GM12865 (cell line): ENCODE measurements at regions not wholly inside any gene's neighbourhood (a gene's known extent, or its start where the extent isn't known, plus 50 kb on each side); places are given as distances from the start of the nearest gene placed in this dataset.
"Not testable (repeated sequence)": the region's sequence is repeated elsewhere in the genome, so short reads cannot be mapped to it uniquely, and the experiment has no call there.

Experiments used
- DNase-seq: peaks from one replicate; pipeline ENCODE4 v3.0.0; 2010; ENCODE audit warnings: low read depth
- H3K4me3 ChIP-seq: 2 replicates; pipeline ENCODE4 v1.5.1; 2011; ENCODE audit warnings: mild to moderate bottlenecking, low read depth, low read length, control low read depth
- TF ChIP-seq, protein P1 (sequence below): IDR thresholded peaks from 2 replicates; pipeline ENCODE4 v1.5.1; 2011; ENCODE audit warnings: low read length, control low read depth, low read depth, inconsistent platforms; ENCODE audit not compliant: insufficient read depth; ENCODE audit errors: missing control alignments

DNA sequence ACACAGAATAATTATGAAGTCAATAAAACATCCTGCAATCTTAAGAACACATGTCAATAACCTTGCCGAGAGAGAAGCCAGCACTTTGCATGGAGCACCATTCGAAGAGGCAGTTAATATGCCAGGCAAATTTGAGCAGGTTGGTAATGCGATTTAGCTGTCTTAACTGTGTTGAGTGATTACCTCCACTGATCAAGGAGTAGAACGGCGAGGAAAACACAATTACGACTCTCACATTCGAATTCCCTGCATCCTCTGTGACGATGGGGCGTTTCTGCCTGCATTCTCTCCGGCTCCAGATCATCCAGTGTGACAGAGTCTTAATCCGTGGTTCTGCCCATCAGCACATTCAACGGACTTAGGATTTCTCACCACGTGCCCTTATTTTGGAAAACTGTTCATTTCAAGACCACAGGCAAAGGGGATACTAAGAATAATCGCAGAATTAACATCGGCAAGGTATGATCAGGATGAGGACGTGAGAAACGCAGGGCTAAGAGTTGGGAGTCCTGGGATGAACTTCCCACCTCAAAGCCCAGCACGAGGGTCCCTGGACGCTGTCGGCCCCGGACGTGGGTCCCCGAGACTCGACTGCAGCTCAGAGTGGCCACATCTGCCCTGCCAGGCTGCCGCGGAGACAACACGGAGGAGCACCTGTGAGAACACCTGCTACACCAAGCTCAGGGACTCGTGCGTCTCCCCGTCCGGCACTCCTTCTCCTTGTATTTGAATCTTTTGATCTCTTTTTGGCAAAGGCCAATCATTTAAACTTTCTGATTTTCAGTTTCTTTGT, 499.2 kb upstream of the SALL3 start:
- no peak overlapping the region for H3K4me3 ChIP-seq
- no peak for DNase-seq
- TF ChIP-seq, protein P1, sequence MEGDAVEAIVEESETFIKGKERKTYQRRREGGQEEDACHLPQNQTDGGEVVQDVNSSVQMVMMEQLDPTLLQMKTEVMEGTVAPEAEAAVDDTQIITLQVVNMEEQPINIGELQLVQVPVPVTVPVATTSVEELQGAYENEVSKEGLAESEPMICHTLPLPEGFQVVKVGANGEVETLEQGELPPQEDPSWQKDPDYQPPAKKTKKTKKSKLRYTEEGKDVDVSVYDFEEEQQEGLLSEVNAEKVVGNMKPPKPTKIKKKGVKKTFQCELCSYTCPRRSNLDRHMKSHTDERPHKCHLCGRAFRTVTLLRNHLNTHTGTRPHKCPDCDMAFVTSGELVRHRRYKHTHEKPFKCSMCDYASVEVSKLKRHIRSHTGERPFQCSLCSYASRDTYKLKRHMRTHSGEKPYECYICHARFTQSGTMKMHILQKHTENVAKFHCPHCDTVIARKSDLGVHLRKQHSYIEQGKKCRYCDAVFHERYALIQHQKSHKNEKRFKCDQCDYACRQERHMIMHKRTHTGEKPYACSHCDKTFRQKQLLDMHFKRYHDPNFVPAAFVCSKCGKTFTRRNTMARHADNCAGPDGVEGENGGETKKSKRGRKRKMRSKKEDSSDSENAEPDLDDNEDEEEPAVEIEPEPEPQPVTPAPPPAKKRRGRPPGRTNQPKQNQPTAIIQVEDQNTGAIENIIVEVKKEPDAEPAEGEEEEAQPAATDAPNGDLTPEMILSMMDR = no peak

DNA sequence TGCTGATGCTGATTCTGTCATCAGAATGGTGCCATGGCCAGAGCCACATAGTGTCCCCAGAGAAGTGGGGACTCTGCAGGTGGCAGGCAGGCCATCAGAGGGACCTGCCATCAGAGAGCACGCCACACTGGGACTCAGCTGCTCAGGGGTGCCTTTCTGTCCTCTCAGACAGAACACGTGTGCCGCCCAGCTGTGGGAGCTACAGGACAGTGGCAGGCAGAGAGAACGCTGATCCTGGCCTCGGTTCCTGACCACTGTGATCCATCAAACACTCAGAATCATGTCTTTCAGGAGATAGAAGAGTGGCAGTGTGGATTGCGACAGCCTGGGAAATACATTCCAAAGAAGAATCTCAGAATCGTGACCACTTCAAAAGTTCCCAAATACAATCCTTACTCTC, 497.2 kb upstream of the SALL3 start:
- H3K4me3 ChIP-seq = no peak overlapping the region
- DNase-seq = no peak
- TF ChIP-seq, protein P1 = no peak

DNA sequence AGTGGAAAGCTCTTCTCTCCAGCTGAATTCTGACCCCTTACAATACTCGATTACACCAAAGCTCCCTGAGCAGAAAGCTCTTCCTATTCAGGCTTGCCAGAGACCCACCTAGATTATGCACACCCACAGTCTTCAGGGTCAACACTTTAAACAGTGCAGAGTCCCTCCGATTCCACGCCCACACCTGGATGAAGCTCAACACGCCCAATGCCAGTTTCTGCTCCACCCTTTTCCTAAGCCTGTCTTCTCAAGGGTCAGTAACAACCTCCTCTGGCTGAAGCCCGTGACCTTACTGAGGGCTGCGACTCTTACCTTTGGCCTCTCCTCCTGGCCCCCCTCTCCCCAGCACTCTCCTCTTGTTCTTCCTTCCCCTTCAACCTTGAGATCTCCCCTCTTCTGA, 492.0 kb upstream of the SALL3 start:
- no peak overlapping the region for H3K4me3 ChIP-seq
- TF ChIP-seq, protein P1 = no peak
- DNase-seq = no peak

DNA sequence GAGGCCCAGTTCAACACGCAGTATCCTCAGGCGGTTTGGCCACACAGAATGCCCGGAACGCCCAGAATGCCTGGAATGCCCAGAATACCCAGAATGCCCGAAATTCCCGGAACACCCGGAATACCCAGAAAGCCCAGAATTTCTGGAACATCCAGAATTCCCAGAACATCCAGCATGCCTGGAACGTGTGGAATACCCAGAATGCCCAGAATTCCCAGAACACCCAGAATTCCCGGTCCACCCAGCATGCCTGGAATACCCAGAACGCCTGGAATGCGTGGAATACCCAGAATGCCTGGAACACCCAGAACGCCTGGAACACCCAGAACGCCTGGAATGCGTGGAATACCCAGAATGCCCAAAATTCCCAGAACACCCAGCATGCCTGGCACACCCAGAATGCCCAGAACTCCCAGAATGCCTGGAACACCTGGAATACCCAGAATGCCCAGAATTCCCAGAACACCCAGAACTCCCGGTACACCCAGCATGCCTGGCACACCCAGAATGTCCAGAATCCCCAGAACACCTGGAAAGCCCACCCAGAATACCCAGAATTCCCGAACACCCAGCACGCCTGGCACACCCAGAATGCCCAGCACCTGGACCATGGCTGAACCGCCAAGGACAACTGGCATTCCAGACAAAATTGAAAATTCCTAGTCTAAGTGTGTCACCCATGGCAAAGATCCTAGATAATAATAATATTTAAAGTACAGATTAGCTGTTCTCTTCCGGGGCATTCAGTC, 487.4 kb upstream of the SALL3 start:
- TF ChIP-seq, protein P1 = no peak
- H3K4me3 ChIP-seq = no peak overlapping the region
- DNase-seq = no peak

DNA sequence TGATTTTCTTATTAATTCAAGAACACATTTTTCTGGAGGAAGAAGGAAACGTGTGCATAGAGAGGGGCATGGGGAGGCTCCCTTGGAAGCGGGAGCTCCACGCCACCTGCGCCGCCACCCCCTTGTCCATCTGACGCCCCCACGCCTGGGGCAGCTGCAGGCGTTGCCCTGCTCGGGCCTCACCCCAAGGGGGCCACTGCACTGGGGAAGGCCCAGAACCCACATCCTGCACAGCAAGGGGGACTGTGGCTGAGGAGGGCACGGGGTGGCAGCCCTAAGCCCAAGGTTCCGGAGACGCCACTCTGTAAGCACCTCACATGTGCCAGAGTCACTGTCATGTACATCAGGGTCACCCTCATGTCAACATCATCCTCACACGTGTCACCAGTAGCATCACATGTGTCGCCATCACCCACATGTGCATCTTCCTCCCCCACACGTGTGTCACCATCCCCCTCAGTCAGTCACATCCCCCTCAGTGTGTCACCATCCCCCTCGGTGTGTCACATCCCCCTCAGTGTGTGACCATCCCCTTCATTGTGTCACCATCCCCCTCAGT, 486.7 kb upstream of the SALL3 start:
- DNase-seq = no peak
- no peak overlapping the region for H3K4me3 ChIP-seq

DNA sequence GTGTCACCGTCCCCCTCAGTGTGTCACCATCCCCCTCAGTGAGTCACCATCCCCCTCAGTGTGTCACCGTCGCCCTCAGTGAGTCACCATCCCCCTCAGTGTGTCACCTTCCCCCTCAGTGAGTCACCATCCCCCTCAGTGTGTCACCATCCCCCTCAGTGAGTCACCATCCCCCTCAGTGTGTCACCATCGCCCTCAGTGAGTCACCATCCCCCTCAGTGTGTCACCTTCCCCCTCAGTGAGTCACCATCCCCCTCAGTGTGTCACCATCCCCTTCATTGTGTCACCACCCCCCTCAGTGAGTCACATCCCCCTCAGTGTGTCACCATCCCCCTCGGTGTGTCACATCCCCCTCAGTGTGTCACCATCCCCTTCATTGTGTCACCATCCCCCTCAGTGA, 486.1 kb upstream of the SALL3 start:
- DNase-seq, H3K4me3 ChIP-seq: not testable (repeated sequence)

More for the DNA sequence above, 486.7 kb upstream of the SALL3 start:
- TF ChIP-seq, protein P1 = no peak

DNA sequence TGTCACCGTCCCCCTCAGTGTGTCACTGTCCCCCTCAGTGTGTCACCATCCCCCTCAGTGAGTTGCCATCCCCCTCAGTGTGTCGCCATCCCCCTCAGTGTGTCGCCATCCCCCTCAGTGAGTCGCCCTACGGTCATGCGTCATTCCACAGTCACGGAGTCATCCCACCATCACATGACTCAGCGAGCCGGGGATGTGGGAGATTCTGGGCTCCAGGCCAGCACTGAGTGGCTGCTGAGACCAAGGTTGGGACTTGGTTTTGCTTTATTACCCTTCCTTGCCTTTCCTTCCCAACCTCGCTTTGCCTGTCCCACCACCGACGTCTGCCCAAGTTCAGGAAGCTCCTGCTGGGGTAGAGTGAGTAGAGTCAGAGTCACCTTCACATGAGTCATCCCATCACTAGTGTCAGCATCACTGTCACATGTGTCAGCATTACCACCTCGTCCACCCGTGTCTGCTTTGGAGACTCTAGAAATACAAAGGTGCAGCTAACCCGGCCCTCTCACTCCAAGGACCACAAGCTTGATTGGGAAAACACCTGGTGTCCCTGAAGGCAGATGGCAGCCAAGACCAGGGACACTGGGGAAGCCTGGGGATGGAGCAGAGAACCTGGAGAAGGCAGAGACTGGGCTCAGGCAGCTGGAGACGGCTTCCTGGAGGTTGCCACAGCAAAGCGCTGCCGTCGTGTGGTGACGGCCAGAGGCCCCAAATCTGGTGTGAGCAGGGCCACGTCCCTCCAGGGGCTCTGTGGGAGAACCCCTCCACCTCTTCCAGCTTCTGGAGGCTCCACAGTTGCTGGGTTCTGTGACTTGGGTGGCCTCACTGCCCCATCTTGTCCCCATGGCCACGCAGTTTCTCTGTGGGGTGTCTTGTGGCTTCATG, 485.2 kb upstream of the SALL3 start:
- H3K4me3 ChIP-seq = no peak overlapping the region
- DNase-seq = no peak
- TF ChIP-seq, protein P1 = no peak
